ENCODE measurements at regions not wholly inside any gene's neighbourhood (a gene's known extent, or its start where the extent isn't known, plus 50 kb on each side); places are given as distances from the start of the nearest gene placed in this dataset.

GRCh38 chr6:105991561-105992314 lies 94.4 kb upstream of the PRDM1 start:
- no peak for DNase-seq (ENCODE audit: extremely low read depth in 1 of 2, low read depth in 1 of 2)

- no peak for DNase-seq (ENCODE audit: extremely low read depth in 1 of 2, low read depth in 1 of 2)
Measured at GRCh38 chr6:105990151-105990550, 96.0 kb upstream of the PRDM1 start.

DNA sequence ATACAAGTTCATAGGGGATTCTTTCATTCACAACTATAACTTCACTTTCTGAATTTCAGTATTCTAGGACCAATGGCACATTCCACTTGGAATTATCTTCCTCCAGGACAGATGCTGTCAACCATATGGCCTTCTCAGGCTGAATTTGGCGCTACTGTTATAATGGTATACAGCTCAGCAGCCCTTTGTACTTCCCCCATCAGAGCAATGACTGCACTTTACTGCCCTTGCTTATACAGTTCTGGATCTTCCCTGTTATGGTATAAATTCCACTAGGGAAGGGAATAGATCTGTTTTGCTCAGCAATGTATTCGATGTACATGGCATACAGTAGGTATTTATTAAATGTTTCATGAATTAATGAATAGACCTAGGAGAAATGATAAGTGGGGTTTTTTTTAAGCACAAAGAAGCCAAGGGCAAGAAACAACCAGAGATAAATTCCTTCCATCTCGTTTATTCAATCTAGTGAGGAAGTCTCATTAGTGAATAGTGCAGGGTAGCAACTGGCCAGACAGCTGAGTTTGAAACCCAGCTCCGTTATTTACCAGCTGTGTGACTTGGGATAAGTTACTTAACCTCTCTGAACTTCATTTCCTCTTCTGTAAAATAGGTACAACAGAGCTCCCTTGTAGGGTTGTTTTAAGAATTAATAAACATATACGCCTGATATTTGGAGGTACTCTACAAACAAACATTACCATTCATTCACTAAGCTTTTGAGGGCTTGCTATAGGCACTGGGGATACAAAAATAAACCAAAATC lies 97.1 kb upstream of the PRDM1 start:
- no peak for DNase-seq (ENCODE audit: extremely low read depth in 1 of 2, low read depth in 1 of 2)

DNA sequence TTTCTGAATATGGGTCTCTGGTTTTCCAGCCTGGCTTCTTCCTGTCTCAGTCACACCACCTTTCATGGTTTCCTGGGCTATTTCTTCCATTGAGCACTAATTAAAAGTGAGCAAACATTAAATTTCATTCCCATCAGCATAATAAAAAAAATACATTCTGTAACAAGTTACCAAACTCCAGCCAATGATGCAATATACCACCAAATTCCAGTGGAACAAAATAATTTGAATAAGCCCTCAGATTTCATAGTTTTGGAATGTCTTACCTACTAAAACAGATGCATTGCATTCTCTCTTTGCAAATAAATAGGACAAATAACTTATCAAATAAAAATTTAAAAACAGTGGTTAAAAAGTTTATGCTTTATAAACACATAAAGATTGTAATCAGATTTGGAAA lies 97.8 kb upstream of the PRDM1 start:
- no peak for DNase-seq (ENCODE audit: extremely low read depth in 1 of 2, low read depth in 1 of 2)

DNA sequence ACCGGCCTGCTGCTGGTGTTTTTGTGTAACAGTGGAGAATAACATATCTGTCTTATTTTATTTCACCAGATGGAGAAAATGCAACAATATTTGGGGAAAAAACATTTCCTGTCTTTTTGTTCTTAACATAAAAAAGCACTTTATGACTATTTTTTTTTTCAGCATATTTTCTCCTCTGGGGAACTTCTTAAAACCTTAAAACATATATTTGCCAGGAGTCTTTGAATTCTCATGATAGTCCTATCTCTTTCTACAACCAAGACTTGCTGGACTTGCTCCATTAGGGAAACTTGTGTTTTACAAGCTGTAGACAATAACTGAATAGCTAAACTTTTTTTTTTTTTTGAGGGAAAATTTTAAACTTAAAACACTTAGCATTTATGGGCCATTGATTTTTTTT lies 98.6 kb upstream of the PRDM1 start:
- no peak for DNase-seq (ENCODE audit: extremely low read depth in 1 of 2, low read depth in 1 of 2)

- no peak for DNase-seq (ENCODE audit: extremely low read depth in 1 of 2, low read depth in 1 of 2)
Measured at GRCh38 chr6:105986998-105987397, 99.1 kb upstream of the PRDM1 start.

DNA sequence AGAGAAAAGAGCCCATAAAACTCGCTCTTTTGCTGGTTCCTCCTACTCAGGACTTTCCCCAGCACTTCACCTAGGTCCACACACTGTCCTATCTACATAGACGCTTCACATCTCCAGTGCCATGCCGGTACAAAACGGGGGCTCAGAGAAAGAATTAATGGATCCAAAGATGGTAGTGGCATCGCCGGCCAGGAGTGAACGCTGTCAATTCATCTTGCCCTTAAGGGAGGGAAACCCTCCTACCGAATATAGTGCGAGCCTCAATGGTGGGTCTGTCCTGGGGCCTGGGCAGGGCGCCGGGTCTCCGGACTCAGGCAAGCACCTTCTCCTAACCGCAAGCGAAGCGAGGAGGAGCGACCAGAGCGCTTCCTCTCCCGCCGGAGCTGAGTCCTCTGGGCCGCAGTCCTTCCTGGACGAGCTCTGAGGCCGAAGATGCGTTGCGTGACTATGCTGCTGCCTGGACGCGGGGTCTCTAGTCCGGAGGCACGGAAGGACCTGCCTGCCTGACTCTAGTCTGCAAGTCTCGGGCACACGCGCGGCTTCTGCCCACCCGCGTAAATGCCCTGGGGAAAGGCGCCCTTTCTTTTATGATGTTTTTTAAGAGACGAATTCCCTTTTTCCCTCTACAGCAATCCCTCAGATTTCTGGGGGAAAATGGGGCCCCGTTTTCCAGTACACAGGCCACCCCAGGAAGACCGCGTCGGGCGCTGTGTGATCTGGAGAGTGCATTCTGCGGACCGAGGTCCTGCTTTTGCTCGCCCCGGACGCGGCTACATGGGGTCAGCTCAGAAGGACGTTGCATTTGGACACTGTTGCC lies 100.1 kb upstream of the PRDM1 start:
- DNase-seq (ENCODE audit: extremely low read depth in 1 of 2, low read depth in 1 of 2) = no peak

DNA sequence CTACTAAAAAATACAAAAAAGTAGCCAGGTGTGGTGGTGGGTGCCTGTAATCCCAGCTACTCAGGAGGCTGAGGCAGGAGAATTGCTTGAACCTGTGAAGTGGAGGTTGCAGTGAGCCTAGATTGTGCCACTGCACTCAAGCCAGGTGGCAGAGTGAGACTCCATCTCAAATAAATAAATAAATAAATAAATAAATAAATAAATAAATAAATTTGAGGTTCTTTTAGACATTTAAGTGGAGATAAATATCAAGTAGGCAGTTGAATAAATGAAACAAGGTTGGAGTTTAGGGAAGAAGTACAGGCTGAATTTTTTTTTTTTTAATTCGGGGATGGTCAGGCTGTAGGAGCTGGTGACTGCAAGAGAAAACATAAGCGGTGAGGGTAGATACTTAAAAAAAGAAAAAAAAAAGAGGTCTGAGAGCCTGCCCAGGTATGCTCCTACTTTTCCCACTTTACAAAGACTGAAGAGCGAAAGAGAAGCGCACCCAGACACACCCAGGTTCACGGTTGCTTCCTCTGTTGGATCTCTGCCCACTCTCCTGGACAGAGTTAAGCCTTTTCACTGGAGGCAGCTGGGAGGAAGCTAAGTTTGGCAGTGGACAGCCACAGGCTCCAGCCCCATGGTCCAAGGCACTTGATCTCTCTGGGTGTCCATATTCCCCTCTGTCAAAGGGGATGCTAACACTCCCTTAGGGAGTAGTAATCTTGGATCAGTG lies 100.9 kb upstream of the PRDM1 start:
- no peak for DNase-seq (ENCODE audit: extremely low read depth in 1 of 2, low read depth in 1 of 2)

DNA sequence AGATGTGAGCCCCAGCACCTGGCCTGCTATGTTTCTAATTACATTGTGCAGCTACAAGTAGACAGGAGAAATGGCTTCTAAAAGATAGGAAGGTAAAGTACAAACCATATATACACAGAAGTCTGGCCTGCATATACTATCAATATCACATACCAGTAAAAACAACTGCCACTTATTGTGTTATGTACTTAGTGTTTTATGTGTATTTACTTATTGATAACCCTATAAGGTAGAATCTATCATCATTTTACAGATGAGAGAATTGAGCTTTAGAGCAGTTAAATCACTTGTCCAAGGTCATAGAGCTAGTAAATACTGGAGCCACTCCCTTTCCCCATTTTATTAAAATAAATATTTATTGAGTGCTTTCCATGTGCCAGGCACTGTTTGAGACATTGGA lies 102.4 kb upstream of the PRDM1 start:
- DNase-seq (ENCODE audit: extremely low read depth in 1 of 2, low read depth in 1 of 2) = no peak

DNA sequence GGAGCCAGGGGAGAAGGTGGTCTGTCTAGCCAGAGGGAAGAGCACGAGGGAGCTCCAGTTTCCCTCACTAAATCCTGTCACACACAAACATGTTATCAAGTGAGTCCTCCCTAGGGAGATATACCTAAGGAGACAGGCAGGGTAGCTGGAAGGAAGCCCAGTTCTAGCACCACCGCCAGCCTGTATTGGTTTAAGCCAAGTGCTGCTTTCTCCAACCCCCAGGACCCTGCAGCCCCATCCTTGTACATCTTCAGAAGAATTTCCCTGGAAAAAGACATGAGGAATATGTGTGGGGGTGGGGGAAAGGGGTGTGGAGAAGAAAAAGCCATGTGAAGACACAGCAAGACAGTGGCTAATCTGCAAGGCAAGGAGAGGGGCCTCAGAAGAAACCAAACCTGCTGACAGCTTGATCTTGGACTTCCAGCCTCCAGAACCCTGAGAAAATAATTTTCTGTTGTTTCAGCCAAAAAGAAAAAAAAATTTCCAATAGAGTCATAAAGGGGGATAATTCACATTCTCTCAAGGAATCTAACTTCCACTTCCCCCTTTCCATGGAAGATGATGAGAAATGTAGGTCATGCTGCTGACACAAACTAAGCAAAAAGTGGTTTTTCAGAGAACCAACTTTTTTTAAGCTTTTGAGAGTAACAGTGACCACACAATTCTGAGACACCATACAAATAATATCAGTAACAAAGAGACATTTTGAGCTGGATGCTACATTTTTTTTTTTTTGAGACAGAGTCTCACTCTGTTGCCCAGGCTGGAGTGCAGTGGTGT lies 103.2 kb upstream of the PRDM1 start:
- no peak for DNase-seq (ENCODE audit: extremely low read depth in 1 of 2, low read depth in 1 of 2)

- DNase-seq (ENCODE audit: extremely low read depth in 1 of 2, low read depth in 1 of 2) = no peak
Measured at GRCh38 chr6:105981888-105982358, 104.2 kb upstream of the PRDM1 start.

GRCh38 chr6:105981002-105981887 lies 104.9 kb upstream of the PRDM1 start:
- peak in 1 of 2 donors; percentile 30 for DNase-seq (ENCODE audit: extremely low read depth in 1 of 2, low read depth in 1 of 2)

- DNase-seq (ENCODE audit: extremely low read depth in 1 of 2, low read depth in 1 of 2) = no peak
Measured at GRCh38 chr6:105978974-105979373, 107.2 kb upstream of the PRDM1 start.

DNA sequence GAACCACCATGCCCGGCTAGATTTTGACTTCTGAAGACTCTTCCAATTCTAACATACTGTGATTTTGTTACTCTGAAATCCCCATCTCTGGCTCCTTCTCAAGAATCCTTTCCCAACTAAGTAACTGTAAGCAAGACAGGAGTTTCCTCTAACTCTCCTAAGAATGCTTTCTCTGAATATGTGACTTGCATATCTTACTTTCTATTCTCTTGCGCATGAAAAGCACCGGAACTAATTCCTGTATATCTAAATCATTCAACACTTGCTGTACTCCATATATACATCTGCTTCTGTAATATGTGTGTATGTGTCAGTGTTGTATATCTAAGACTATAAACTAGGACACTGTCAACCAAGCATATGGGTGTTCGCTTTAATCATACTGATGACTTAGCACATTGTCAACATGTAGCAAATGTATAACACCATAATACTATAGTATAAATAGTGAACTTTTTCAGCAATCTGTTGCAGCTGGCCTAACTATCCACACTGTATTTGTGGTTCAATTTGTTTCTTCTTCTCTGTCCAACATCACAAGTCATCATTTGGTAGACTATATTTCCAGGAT lies 108.1 kb upstream of the PRDM1 start:
- no peak for DNase-seq (ENCODE audit: extremely low read depth in 1 of 2, low read depth in 1 of 2)

DNA sequence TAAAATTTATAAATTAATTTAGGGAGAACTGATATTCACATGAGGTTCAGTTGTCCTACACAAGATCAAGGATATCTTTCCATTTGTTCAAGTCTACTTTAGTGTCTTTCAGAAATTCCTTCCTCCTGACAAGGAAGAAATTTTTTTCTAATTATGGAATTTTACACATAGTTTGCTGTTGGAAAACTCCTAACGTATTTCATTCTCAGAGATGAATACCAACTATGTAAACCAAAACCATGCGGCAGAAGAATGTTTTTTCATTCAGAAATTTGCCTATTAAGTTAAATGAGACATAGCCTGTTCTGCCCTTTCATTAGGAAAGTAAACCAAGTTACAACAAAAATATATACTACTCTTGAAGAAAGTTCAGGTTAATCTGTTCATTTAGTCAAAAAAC lies 111.2 kb upstream of the PRDM1 start:
- DNase-seq (ENCODE audit: extremely low read depth in 1 of 2, low read depth in 1 of 2) = no peak

GRCh38 chr6:105972440-105972839 lies 113.7 kb upstream of the PRDM1 start:
- no peak for DNase-seq (ENCODE audit: extremely low read depth in 1 of 2, low read depth in 1 of 2)

DNA sequence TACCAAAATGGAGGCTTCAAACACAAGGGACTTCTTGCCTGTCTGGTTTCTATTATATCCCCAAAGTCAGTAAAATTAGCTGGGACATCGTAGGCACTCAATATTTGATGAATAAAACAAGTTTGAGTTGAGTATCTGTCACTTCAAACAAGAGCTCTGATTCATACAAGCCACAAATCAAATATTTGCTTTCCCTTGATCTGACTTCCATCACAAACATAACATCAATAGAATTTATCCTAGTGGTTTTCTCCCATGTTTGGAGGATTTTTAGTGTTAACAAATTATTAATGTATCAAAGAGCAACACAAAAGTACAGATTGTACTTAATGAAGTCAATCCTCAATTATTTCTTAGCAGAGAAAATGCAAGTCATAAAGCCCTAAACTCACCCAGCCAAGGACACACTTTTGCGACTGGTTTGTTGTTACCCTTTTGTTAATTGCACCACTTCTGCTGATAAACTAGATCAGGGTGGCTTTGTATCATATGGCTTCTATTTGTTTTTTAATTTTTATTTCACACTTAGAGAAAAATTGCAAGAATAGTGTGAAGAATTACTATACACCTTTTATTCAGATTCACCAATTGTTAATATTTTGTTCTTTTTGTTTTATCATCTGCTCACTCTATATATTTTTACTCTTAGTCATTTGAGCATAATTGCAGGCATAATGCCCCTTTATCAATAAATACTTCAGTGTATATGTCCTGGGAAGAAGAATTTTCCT lies 117.4 kb upstream of the PRDM1 start:
- DNase-seq (ENCODE audit: extremely low read depth in 1 of 2, low read depth in 1 of 2) = no peak
